IPS-20b (cell line): ENCODE measurements at regions not wholly inside any gene's neighbourhood (a gene's known extent, or its start where the extent isn't known, plus 50 kb on each side); places are given as distances from the start of the nearest gene placed in this dataset.
"Not testable (repeated sequence)": the region's sequence is repeated elsewhere in the genome, so short reads cannot be mapped to it uniquely, and the experiment has no call there.

Experiments used
- H3K27ac ChIP-seq: one replicate; pipeline ENCODE4 v1.5.1; 2013; ENCODE audit warnings: low read length
- H3K27me3 ChIP-seq: 2 replicates; pipeline ENCODE4 v1.6.1; 2013; ENCODE audit warnings: mild to moderate bottlenecking, low read length, inconsistent platforms; ENCODE audit not compliant: insufficient read depth
- H3K36me3 ChIP-seq: 2 replicates; pipeline ENCODE4 v1.6.1; 2013; ENCODE audit warnings: low read depth, mild to moderate bottlenecking, inconsistent platforms, low read length, moderate library complexity; ENCODE audit not compliant: insufficient read depth
- H3K4me1 ChIP-seq: 2 replicates; pipeline ENCODE4 v1.6.1; 2013; ENCODE audit warnings: mild to moderate bottlenecking, control low read depth, inconsistent platforms, low read length, moderate library complexity; ENCODE audit not compliant: insufficient read depth
- H3K4me3 ChIP-seq: 2 replicates; pipeline ENCODE4 v1.5.1; 2013; ENCODE audit warnings: mild to moderate bottlenecking, low read length, inconsistent platforms
- H3K9ac ChIP-seq: 2 replicates; pipeline ENCODE4 v1.6.1; 2013; ENCODE audit warnings: low read depth, mild to moderate bottlenecking, inconsistent platforms, low read length, moderate library complexity
- H3K9me3 ChIP-seq: 2 replicates; pipeline ENCODE4 v1.6.1; 2013; ENCODE audit warnings: mild to moderate bottlenecking, low read depth, low read length, inconsistent platforms; ENCODE audit not compliant: insufficient read depth

- H3K4me1 ChIP-seq, result no peaks in the 10 kb centered on the region
- H3K27ac ChIP-seq, result no peak overlapping the region
- H3K36me3 ChIP-seq, result no peaks in the 10 kb centered on the region
- H3K9me3 ChIP-seq, result no peaks in the 10 kb centered on the region
- H3K27me3 ChIP-seq, result peaks cover 67% of the 10 kb centered on the region
- no peak overlapping the region for H3K4me3 ChIP-seq
- H3K9ac ChIP-seq, result no peak overlapping the region
Measured at GRCh38 chr4:104905065-104905464, 241.6 kb upstream of the TET2 start.

- H3K9me3 ChIP-seq, result no peaks in the 10 kb centered on the region
- no peaks in the 10 kb centered on the region for H3K4me1 ChIP-seq
- no peak overlapping the region for H3K9ac ChIP-seq
- H3K27me3 ChIP-seq, result peaks cover 72% of the 10 kb centered on the region
- no peak overlapping the region for H3K4me3 ChIP-seq
- no peak overlapping the region for H3K27ac ChIP-seq
- no peaks in the 10 kb centered on the region for H3K36me3 ChIP-seq
Measured at GRCh38 chr4:104905546-104905945, 241.1 kb upstream of the TET2 start.

GRCh38 chr4:104906276-104906675 lies 240.4 kb upstream of the TET2 start:
- no peak overlapping the region for H3K9ac ChIP-seq
- H3K27ac ChIP-seq, result no peak overlapping the region
- H3K36me3 ChIP-seq, result no peaks in the 10 kb centered on the region
- H3K9me3 ChIP-seq, result no peaks in the 10 kb centered on the region
- H3K4me1 ChIP-seq, result no peaks in the 10 kb centered on the region
- peaks cover 79% of the 10 kb centered on the region for H3K27me3 ChIP-seq
- H3K4me3 ChIP-seq, result no peak overlapping the region

DNA sequence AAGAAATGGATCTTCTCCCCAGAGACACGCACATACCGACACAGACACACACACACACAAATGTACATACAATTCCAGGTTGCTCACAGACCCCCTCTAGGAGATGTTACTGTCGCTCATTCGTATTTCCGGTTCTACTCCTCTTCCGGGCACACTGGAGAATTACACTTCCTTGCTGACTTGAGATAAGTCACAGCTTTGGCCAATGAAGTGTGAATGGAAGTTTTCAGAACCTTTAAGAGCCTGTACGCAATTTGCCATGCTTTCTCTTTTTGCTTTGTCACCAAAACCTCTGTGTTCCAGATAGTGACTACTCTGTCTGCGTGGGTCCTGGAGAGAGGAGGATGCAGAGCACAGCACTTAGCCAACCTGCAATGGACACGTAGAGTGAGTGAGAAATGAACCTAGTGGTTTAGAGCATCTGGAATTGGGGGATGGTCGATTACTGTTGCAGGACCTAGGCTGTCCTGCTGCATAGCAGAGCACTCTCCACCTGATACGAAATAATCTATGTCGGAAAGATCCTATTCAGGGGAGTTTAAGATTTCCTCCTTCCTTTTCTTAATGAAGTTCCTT lies 239.5 kb upstream of the TET2 start:
- Histone ChIP-seq H3K9me3 (no peaks in the 10 kb centered on the region), H3K9ac (no peak overlapping the region), H3K4me3 (no peak overlapping the region), H3K27ac (no peak overlapping the region), H3K36me3 (no peaks in the 10 kb centered on the region), H3K27me3 (peaks cover 88% of the 10 kb centered on the region), H3K4me1 (no peaks in the 10 kb centered on the region)

- peaks cover under 1% of the 10 kb centered on the region; the same call in 1 of the 2 replicates for H3K9me3 ChIP-seq
- no peak overlapping the region for H3K9ac ChIP-seq
- H3K4me3 ChIP-seq, result no peak overlapping the region
- H3K27me3 ChIP-seq, result peaks cover 96% of the 10 kb centered on the region
- H3K36me3 ChIP-seq, result no peaks in the 10 kb centered on the region
- H3K27ac ChIP-seq, result no peak overlapping the region
- H3K4me1 ChIP-seq, result no peaks in the 10 kb centered on the region
Measured at GRCh38 chr4:104907991-104908390, 238.7 kb upstream of the TET2 start.

- no peaks in the 10 kb centered on the region for H3K4me1 ChIP-seq
- no peak overlapping the region for H3K9ac ChIP-seq
- peaks cover 98% of the 10 kb centered on the region for H3K27me3 ChIP-seq
- no peaks in the 10 kb centered on the region for H3K36me3 ChIP-seq
- no peak overlapping the region for H3K27ac ChIP-seq
- H3K9me3 ChIP-seq, result peaks cover 5% of the 10 kb centered on the region; the same call in 1 of the 2 replicates
- no peak overlapping the region for H3K4me3 ChIP-seq
Measured at GRCh38 chr4:104909376-104909775, 237.3 kb upstream of the TET2 start.

DNA sequence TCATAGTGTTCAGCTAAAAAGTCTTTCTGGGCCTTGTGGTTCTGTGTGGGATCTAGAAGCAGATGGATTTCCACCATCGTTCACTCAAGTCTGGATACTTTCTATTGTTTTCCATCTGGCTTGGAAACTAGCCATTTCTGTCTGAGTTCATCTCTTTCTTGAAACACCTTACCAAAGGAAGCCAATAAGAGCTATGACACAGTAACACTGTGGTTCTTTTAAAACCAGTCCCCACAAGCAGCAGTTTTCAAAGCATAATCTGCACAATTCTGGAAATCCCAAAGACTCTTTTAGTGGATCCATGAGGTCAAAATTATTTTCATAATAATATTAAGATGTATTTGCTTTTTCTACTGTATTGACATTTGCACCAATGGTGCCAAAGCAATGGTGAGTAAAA lies 234.2 kb upstream of the TET2 start:
- no peak overlapping the region for H3K9ac ChIP-seq
- H3K27me3 ChIP-seq, result peaks cover 99% of the 10 kb centered on the region
- H3K4me1 ChIP-seq, result peaks cover 4% of the 10 kb centered on the region; the same call in 1 of the 2 replicates
- H3K4me3 ChIP-seq, result no peak overlapping the region
- peaks cover 5% of the 10 kb centered on the region; the same call in 1 of the 2 replicates for H3K9me3 ChIP-seq
- no peaks in the 10 kb centered on the region for H3K36me3 ChIP-seq
- H3K27ac ChIP-seq, result no peak overlapping the region

GRCh38 chr4:104915373-104915772 lies 231.3 kb upstream of the TET2 start:
- Histone ChIP-seq H3K9me3 (peaks cover 5% of the 10 kb centered on the region; the same call in 1 of the 2 replicates), H3K9ac (no peak overlapping the region), H3K36me3 (no peaks in the 10 kb centered on the region), H3K4me1 (peaks cover 4% of the 10 kb centered on the region; the same call in 1 of the 2 replicates), H3K4me3 (no peak overlapping the region), H3K27ac (no peak overlapping the region), H3K27me3 (peaks cover 100% of the 10 kb centered on the region)

- peaks cover 100% of the 10 kb centered on the region for H3K27me3 ChIP-seq
- no peak overlapping the region for H3K4me3 ChIP-seq
- peaks cover 5% of the 10 kb centered on the region; the same call in 1 of the 2 replicates for H3K9me3 ChIP-seq
- H3K9ac ChIP-seq, result no peak overlapping the region
- H3K36me3 ChIP-seq, result no peaks in the 10 kb centered on the region
- H3K27ac ChIP-seq, result no peak overlapping the region
- H3K4me1 ChIP-seq, result peaks cover 4% of the 10 kb centered on the region; the same call in 1 of the 2 replicates
Measured at GRCh38 chr4:104915864-104916263, 230.8 kb upstream of the TET2 start.

DNA sequence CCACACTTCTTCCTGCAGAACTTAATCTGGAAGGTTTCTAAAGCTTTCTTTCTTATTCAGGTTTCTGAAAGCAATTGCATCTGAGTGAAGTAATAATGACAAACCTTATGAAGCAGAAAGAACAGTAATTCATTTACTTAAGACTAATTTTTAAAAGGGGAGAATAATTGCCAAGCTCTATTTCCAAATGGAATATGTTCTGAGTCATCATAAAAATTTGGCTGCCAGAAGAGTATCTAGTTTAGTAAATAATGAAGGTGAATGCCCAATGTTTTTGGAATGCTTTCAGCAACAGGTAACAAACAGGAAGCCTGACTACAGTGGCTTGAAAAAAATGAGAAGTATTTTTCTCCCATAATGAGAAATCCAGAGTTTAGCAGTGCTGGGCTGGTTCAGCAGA lies 227.3 kb upstream of the TET2 start:
- Histone ChIP-seq H3K4me1 (peaks cover 4% of the 10 kb centered on the region; the same call in 1 of the 2 replicates), H3K27ac (no peak overlapping the region), H3K27me3 (peaks cover 94% of the 10 kb centered on the region), H3K9me3 (no peaks in the 10 kb centered on the region), H3K9ac (no peak overlapping the region), H3K4me3 (no peak overlapping the region), H3K36me3 (no peaks in the 10 kb centered on the region)

DNA sequence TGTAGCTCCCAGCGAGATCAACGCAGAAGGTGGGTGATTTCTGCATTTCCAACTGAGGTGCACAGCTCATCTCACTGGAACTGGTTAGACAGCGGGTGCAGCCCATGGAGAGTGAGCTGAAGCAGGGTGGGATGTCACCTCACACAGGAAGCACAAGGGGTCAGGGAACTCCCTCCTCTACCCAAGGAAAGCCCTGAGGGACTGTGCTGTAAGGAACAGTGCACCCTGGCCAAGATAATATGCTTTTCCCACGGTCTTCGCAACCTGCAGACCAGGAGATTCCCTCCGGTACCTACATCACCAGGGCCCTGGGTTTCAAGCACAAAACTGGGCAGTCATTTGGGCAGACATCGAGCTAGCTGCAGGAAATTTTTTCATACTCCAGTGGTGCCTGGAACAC lies 216.4 kb upstream of the TET2 start:
- Histone ChIP-seq H3K27ac (no peak overlapping the region), H3K4me3 (no peak overlapping the region), H3K36me3 (no peaks in the 10 kb centered on the region), H3K4me1 (no peaks in the 10 kb centered on the region), H3K9ac (no peak overlapping the region), H3K27me3 (peaks cover 26% of the 10 kb centered on the region), H3K9me3 (no peaks in the 10 kb centered on the region)

GRCh38 chr4:104930745-104931736 lies 215.6 kb upstream of the TET2 start:
- H3K36me3 ChIP-seq, H3K27ac ChIP-seq, H3K4me1 ChIP-seq: not testable (repeated sequence)

More at GRCh38 chr4:104930745-104931736, 215.6 kb upstream of the TET2 start:
- H3K9ac ChIP-seq, H3K4me3 ChIP-seq, H3K9me3 ChIP-seq: not testable (repeated sequence)
- peaks cover 23% of the 10 kb centered on the region for H3K27me3 ChIP-seq
